ENCODE measurements at regions not wholly inside any gene's neighbourhood (a gene's known extent, or its start where the extent isn't known, plus 50 kb on each side); places are given as distances from the start of the nearest gene placed in this dataset.

DNA sequence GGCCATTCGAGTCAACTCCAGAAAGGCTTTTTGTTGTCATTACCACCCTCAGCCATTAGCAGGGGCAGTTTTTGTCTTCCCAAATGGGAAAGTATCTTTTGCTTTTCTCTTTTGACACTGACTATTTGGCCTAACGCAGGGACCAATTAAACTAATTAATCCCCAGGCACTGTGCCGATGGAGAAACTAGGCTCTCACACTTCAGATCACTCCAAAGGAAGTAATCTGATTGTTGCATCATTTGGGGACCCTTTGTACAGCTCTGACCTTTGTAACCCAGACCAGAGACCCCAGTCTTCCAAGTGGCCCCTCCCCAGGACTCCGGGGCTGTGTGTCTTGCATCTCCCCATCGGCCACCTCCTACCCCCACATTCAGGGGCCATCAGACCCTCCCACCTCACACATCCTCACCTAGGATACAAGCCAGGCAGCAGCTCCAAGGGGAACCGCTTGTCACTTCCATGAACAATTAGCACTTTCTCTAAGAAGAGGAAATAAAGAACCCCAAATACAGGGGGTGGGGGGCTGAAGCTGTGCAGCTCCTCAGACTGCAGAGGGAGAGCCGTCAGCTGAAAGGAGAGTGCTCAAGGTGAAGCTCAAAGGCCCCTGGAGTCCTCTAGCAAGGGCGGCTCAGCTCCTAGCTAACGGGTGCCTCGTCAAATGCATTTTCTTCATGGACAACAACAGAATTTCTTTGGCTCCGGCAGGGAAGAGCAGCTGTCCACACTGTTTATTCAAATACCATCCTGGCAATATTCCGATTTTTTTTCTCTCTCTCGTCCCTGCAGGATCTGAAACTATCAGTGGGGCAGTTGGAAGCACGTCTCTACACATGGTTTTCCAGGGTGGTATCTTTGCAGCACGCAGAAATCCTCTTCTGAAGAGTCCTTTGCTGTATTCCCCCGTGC, 64.3 kb upstream of the DIO3 start:
- no peak for TF ChIP-seq CTCF (IDR thresholded peaks at IDR 0.05; ENCODE audit: low read depth, low read length)
- no peak for DNase-seq (ENCODE audit: extremely low read depth, low read depth)

GRCh38 chr14:101497684-101498525, 63.4 kb upstream of the DIO3 start:
- no peak for DNase-seq (ENCODE audit: extremely low read depth, low read depth)
- TF ChIP-seq CTCF (IDR thresholded peaks at IDR 0.05; ENCODE audit: low read depth, low read length), result no peak

- no peak for DNase-seq (ENCODE audit: extremely low read depth, low read depth)
- TF ChIP-seq CTCF (IDR thresholded peaks at IDR 0.05; ENCODE audit: low read depth, low read length), result no peak
These were observed 62.8 kb upstream of the DIO3 start for GRCh38 chr14:101498526-101498860.

GRCh38 chr14:101499080-101499479, 62.2 kb upstream of the DIO3 start:
- DNase-seq (ENCODE audit: extremely low read depth, low read depth), result no peak
- TF ChIP-seq CTCF (IDR thresholded peaks at IDR 0.05; ENCODE audit: low read depth, low read length), result no peak

- no peak for TF ChIP-seq CTCF (IDR thresholded peaks at IDR 0.05; ENCODE audit: low read depth, low read length)
- no peak for DNase-seq (ENCODE audit: extremely low read depth, low read depth)
These were observed 61.8 kb upstream of the DIO3 start for GRCh38 chr14:101499513-101499912.

DNA sequence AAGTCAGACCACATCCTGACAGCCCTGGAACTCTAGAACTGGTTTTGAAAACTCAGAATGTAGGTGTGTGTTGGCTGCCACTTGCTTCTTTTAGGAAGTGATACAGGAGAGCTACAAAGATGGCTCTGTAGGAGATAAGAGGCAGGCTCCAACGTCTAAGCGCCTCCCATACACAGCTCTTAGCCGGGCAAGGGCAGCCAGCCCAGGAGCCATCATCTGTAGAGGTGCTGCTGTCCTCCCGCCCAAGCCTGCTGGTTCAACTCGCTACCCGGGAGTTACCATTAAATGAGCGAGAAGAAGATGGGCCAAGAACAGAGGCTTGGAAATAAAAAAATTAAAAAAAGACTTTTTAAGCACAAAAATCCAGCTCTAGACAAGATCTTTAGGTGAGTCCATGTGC, 61.2 kb upstream of the DIO3 start:
- TF ChIP-seq CTCF (IDR thresholded peaks at IDR 0.05; ENCODE audit: low read depth, low read length), result no peak
- DNase-seq (ENCODE audit: extremely low read depth, low read depth), result no peak

DNA sequence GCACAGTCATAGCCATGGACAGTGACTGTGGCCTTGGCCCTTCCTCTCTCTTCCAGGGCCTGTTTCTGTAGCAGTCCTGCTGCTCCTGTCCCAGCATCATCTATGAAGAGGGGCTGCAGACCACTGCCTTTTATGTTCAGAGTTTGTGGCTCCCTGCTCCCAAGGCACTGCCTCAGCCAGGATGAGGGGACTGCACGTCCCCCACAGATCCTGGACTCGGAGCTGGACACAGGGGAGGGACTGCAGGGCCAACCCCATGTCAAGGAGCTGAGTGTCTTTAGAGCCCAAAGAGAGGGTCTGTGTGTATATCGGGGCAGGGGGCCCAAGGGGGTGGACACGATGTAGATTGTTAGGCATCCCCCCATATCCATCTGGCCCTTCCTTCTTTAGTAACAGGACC, 60.6 kb upstream of the DIO3 start:
- no peak for TF ChIP-seq CTCF (IDR thresholded peaks at IDR 0.05; ENCODE audit: low read depth, low read length)

More for the DNA sequence above, 60.6 kb upstream of the DIO3 start:
- no peak for DNase-seq (ENCODE audit: extremely low read depth, low read depth)

All from AG09319 (cell line).